Renal pelvis (tissue), 1 donor: ENCODE measurements at regions not wholly inside any gene's neighbourhood (a gene's known extent, or its start where the extent isn't known, plus 50 kb on each side); places are given as distances from the start of the nearest gene placed in this dataset.

Experiments
- DNase-seq: peaks from one replicate; pipeline ENCODE4 v3.0.0-alpha.2; 2013

DNA sequence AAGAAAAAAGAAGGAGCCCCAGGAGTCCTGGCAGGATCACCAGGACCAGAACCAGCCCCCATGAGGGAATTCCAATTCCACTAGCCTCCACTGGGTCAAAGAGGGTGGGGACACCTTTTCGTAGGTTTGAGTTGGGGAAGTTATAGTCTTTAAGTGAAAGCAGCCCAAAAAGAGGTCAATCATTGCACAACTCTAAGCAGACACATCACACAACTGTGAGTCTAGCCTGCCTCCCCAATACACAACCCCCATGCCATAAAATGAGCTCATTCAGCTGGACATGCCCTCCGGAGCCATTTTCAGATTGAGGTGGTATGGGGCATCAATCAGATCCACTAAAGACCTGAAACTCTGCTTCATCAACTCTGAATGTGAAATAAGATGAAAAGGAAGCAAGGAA is 179.9 kb downstream of the NPHP4 start:
- DNase-seq, result no peak

DNA sequence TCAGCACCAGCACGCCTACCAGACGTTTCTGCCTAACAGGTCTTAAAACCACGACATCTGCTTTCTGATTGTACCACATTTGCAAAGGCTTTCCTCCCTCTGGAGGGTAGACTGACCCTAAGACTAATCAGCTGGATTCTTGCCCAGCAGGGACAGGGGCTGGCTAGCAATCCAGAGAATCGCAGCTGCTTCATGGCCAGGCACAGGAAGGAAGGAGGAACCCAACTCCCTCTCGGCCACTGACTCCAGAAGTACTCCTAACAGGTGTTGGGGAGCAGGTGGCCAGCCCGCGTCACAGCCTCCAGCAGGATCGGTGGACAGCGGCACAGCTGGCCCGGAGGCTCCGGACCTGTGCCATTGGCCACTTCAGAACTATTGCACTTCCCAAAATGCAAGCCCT is 180.8 kb downstream of the NPHP4 start:
- no peak for DNase-seq

DNA sequence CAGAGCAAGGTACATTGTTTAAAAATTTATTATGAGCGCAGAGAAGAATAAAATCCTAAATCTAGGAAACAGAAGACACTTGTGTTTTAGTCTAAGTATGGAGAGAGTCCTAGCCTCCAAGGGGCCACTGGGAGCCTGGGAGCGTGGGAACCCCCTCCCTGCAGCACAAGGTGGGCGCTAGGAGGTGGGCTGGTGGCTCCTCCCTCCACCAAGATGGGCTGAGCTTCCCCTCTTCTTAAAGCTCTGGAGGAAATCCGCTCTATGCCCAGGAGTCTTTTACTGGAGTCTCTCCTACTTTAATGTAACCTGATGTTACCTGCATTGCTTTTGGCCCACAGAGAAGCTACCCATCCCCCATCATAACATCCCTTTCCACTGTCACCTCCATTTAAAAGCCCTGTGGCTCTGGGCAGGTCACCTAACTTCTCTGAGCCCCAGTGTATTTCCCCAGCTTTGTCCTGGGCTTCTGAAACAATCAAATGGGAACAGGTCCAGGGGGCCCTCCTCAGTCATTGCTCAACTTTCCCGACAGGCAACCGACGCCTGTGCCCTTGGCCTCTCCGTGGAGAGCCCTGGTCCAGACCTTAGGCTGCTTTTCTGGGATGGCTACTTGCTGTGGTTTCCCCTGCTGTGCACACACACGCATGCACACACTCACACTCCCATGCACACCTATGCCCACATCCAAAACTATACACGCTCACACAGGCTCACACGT is 181.5 kb downstream of the NPHP4 start:
- DNase-seq, result no peak

DNA sequence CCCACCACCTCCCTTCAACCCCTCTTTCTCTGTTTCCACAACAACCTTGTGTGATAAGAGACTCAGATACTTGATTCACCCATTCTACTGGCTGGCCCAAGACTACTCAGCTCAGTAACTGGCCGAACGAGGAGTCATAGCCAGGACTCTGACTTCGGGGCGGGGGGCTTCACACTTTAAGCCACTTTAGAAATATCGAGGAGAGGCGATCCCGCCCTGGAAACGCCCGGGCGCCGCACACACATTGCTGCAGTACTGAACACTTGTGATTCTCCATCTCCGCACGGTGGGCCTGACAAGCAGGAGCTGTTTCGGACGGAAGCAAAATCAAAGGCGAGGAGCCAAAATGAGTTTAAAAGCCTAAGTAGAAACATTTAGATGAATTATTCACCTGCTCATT is 182.1 kb downstream of the NPHP4 start:
- no peak for DNase-seq

DNA sequence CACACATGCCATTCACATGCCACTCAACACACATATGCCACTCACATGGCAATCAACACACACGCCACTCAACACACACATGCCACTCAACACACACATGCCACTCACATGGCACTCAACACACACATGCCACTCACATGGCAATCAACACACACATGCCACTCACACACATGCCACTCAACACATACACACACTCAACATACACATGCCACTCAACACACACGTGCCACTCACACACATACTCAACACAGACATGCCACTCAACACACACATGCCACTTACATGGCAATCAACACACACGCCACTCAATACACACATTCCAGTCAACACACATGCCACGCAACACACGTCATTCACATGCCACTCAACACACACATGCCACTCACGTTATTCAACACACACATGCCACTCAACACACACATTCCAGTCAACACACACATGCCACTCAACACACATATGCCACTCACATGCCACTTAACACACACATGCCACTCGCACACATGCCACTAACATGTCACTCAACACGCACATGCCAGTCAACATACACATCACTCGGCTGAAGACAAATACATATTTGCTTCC is 182.9 kb downstream of the NPHP4 start:
- no peak for DNase-seq

DNA sequence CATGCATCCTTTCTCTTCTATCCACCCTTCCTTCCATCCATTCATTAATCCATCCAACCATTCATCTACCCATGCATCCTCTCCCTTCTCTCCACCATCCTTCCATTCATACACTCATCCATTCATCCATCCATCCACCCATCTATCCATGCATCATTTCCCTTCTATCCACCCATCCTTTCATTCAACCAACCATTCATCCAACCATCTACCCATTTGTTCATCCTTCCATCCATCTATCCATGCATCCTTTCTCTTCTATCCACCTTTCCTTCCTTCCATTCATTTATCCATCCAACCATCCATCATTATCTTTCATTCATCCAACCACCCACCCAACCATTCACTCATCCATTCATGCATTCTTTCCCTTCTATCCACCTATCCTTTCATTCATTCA is 188.4 kb downstream of the NPHP4 start:
- no peak for DNase-seq

DNA sequence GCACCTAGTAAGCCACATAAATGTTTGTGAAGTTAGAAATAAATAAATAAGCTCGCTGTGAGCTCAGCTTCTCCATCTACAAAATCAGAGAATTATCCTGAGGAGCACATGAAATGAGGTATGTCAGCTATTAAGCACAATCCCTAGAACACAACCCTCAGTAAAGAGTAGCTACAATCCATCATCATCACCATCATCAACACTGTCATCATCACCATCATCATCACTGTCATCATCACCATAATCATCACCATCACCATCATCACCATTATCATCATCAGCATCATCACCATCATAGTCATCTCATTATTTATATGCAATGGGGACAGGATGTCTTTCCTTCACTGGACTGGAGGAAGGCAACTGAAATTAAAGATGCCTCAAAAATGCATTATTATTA is 189.6 kb downstream of the NPHP4 start:
- DNase-seq, result no peak

DNA sequence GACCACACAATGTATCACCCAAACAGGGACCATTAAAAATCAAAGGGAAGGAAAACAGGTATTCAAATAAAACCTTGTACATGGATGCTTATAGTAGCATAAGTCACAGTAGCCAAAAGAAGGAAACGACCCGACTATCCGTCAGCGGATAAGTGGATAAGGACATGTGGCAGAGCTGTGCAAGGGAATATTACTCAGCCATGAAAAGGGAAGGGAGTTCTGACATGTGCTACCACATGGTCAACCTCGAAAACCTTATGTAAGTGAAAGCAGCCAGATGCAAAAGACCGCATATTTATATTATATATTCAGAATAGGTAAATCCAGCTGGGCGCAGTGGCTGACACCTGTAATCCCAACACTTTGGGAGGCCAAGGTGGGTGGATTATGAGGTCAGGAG is 193.3 kb downstream of the NPHP4 start:
- DNase-seq, result no peak

DNA sequence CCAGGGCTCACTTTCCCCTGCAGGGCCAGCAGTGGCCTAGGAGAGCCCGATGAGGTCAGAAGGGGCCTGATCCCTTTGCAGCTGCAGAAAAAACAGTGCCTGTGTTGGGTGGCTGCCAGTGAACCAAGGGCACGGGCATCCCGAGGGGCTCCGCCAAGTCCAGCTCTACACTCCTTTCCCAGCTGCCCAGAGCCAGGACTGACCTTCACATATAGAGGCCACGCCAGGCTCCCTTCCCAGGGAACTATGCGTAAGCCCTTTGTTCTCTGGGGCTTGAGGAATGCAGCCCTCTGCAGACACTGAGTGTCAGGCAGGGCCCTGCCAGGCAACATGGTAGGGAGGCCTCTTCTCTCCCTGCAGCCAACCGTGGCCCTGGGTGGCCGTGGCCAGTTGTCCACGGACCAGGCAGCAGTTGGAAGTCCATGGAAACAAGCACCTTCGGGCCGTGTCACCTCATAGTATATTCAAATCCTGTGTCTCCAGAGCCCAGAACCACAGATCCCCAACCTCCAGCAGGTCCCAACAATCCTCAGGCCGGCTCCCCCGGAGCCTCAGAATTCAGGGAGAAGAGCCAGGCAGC is 194.0 kb downstream of the NPHP4 start:
- DNase-seq, result no peak

DNA sequence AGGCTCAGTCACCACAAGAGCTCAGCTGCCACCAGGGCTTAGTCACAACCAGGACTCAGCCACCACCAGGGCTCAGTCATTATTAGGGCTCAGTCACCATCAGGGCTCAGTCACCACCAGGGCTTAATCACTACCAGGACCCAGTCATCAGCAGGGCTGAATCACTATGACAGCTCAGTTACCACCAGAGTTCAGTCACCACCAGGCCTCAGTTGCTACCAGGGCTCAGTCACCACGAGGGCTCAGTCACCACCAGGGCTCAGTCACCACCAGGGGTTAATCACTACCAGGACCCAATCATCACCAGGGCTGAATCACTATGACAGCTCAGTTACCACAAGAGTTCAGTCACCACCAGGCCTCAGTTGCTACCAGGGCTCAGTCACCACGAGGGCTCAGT is 196.2 kb downstream of the NPHP4 start:
- DNase-seq, result no peak

DNA sequence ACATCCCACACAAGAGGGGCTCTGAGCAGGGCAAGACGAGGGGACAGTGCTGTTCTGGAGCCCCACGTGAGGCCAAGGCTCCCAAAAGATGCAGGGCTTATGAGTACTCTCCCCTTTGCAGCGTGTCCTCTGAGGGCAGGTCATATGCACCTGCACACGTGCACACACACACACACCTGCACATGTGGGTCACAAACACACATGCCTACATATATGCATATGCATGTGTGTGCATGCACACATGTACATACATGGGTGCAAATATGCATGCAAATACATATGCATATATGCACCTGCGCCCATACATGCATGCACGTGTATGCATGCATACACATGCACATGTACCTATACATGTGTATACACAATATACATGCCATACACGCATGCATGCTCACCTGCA is 197.9 kb downstream of the NPHP4 start:
- no peak for DNase-seq

DNA sequence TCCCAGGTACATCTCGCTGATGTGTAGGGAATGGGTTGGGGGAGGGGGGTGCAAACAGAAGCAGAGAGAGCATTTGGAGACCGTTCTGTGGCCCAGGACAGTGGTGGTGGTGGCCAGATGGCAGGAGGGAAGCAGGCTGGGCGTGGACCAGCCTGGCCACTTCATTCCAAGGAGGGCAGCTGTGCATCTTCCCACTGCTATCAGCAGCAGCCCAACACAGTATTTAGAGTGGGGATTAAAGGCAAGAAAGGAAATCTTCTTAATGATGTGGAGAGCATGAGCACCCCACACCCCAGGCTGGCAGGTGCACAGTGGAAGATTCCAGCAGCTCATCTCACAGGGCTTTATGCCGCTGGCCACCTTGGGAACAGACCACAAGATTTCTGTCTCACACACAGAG is 198.7 kb downstream of the NPHP4 start:
- DNase-seq, result no peak

DNA sequence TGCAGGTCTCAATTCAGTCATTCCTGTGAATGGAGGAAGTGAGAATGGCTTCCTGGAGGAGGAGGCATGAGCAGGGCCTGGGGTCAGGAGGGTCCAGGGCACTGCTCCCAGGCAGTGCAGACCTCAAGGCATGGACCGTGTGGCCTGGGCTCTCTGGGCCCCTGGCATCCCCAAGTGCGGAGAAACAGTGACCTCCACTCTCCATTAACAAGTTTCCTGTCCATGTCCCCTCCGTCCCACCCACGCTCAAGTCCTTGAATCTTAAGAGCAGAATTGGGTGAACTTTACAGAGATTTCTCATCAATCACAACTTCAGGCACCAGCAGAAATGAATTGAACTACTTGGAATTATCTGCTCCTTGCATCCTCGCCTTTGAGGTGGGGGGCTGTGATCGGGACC is 211.1 kb downstream of the NPHP4 start:
- DNase-seq, result no peak

DNA sequence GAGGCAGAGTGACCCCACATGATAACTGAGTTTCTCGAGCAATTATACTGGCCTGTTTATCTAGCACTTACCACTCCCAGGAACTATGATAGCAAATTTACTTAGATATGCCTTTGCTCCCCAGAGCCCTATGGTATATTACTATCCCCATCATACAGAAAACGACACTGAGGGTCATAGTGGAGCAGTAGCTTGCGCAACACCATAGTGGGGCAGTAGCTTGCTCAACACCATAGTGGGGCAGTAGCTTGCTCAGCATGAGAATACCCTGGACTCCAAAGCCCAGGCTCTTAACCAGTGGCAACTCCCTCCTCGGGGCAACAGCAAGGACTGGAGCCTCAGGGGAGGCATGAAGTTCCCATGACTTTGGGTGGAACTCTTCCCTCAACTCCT is 211.9 kb downstream of the NPHP4 start:
- DNase-seq, result no peak

DNA sequence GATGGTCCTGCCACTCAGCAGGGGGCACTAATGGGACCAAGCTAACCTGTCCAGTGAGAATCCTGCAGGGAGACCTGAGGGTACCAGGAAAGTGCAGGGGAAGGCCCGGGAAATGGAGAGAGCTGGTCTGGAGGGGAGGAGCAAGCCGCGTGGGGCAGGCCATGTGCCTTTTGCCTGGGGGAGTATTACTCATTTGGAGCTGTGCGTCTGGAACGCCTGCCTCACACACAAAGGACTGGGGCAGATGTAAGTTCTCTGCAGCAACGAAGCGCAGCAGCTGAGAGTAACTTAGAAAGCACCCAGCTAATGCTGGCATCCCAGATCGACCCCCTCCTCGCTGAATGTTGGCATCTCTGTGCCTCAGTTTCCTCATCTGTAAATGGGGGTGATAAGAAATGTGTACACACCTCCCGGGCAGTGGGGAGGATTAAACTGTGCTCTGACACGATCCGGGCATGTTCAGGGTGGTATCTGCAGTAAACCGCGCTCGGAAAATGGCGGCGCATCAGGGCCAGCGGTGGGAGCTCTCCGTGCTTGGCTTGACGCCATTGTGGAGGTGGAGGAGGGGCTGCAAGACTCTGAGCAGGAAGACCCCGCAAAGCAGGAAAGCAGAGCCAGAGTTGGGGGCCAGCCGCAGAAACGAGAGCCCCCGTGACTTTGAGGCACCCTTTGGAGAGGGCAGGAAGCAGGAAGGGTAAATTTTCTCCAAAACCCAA is 212.5 kb downstream of the NPHP4 start:
- DNase-seq, result no peak

DNA sequence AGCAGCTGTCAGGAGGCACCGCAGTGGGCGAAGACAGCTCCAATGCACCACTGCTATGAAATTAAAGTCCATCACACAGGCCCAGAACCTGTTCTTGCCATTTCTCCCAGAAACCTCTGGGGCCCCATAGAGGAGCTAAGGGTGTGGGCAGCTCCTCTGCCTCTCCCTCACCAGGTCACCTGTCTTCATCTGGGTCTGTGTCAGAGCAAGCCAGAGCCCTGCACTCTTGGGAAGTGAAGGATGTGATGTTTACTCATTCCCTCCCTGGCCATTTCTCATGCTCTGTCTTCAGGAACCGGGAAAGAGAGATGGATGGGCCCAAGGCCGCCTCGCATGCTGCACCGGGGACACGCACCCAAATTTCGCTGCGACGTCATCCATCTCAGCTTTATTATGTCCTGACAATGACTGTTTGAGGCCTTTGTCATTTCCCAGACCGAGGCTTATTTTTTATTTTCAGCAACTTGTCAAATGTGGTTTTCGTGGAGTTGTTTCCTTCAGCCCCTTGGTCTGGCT is 216.1 kb downstream of the NPHP4 start:
- DNase-seq, result no peak

DNA sequence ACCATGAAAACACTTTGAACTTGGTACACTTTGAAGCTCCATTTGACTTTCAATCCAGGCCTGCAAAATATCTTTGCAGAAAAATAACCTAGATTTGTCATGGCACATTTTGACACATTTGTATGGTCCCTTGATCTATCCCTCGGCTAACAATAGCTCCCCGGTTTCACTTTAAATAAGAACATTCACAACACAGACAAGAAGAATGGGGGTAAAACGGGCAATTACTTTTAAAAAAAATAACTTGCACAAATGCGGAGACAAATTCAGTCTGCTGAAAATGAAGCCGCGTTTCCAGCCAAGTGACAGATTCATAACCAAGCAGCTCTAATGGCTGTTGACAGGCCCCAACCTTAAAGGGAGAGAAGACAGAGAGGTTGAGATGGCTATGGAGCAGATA is 218.2 kb downstream of the NPHP4 start:
- no peak for DNase-seq

DNA sequence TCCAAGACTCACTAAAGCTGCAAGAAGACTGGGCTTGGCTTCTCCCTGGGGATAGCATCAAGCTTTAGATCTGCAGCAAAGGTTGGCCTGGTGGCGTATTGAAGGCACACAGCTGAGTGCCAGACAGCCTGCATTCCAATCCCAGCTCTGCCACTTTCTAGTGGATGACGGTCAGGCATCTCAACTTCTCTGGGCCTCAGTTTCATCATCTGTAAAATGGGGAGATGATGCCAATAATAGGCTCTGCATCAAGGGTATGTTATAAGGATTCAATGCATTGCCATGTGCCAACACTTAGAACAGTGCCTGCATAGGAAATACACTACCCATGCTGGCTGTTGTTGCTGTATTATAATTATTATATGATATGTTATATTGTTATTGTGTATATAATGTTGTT is 220.4 kb downstream of the NPHP4 start:
- DNase-seq, result no peak

DNA sequence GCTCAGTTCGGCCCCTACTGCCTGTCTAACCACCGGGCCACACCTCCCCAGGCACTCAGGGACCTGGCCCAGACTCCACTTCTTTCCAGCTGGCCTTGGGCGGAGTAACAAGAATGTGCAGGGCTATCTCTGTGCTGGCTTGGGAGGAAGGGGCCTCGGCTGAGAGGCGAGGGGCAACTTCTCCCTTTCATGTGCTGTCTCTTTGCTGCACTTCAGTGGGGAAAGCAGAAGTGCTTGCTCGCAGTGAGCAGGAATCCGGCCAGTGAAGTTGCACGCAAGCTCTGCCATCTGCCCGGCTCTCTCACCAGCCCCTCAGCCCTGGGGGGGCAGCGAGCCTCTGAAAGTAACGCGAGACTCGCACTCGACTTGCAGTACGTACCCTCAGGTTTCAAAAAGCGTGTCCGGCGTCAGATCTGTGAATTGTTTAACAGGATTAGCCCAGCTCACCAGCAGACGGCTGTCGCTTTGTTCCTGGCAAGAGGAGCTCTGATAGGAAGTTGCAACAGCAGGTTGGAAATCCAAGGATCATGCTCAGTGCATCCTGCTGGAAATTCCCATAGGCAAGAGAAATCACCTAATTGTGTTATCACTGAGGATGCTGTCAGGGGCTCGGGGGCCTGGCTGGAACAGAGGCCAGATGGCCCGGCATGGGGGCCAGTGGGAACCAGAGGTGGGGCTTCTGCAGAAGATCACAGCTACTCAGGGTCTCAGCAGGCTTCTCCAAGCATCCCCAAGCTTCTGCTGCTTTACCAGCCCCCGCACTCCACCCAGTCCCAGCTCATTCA is 221.1 kb downstream of the NPHP4 start:
- DNase-seq, result no peak

DNA sequence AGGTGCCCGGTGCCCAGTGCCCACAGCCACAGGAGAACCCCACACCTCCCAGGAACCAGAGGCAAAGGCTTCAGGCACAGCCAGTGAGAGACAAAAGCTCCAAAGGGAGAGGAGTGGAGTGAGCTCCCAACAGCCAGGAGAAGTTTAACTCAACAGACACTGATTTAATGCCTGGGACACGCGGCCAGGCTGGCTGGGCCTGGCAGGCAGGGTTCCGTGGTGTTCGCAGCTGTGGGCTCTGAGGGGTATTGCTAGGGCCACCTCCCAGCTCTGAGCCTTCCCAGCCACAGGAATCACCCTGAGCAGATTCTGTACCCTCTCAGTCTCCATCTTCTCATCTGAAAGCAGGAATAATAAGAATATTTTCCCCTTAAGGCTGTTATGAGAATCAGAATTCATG is 222.5 kb downstream of the NPHP4 start:
- DNase-seq, result no peak

DNA sequence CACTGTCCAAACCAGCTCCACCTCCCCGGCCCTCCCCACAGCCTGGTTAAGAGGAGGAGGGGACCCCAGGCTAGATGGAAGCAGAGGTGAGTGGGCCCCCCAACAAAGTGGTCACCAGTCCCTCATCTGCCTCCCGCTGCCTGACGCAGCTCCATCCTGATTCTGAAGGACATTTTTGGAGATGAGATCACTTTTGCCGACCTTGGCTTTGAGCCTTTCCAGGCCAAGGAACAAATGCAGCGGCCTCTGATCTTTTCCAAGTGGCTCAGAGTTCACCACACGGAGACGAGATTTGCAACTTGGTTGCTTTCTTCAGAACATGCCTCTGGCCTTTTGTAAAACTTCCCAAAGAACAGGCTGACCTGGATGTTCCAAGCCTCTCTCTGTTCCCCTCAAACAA is 223.1 kb downstream of the NPHP4 start:
- DNase-seq, result no peak

DNA sequence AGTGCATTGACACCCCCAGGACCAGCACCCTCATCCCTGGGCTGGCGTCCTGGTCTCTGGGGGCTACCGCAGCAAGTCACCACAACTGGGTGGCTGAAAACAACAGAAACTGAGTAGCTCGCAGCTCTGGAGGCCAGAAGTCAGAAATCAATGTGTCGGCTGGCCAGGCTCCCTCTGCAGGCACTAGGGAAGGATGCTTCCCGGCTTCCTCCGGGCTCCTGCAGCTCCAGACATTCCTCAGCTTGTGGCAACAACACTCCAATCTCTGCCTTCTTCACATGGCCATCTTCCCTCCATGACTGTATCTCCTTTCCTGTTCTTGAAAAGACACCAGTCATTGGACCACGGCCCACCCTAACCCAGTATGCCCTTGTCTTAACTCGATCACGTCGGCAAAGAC is 224.2 kb downstream of the NPHP4 start:
- no peak for DNase-seq
